T-cell (primary cell): ENCODE measurements at regions not wholly inside any gene's neighbourhood (a gene's known extent, or its start where the extent isn't known, plus 50 kb on each side); places are given as distances from the start of the nearest gene placed in this dataset.

Experiments
- ATAC-seq, 4 experiments: fragments of 200-7000 bp in 3 of 4; fragments of 150-1000 bp in 1 of 4; cut with Tn5 transposase; replicated peaks in 1 of 4; 1 replicate in 3 of 4; 2 replicates in 1 of 4; pipeline ENCODE4 v1.10.0; 2021; ENCODE audit warnings: moderate library complexity in 3 of 4, mild to moderate bottlenecking in 2 of 4, moderate number of reproducible peaks in 1 of 4
- CTCF ChIA-PET, 2 donors: fragments of 300-600 bp; sonication (Branson Sonifier 250); formaldehyde crosslinking; loops; one replicate each; lab custom pipeline; 2022; ENCODE audit warnings: antibody characterized with exemption in 2 of 2; lab: Charles Lee
- POLR2A ChIA-PET, 2 donors: fragments of 300-600 bp; sonication (Branson Sonifier 250); formaldehyde crosslinking; loops; one replicate each; lab custom pipeline; 2022; ENCODE audit warnings: antibody characterized with exemption in 2 of 2; lab: Charles Lee
- DNase-seq, 35 experiments: peaks; one replicate each; pipeline versions ENCODE4 v3.0.0 to v3.0.0-alpha.2; 2013 to 2023
- H3K27ac ChIP-seq: one replicate; pipeline ENCODE4 v1.5.1; 2013; ENCODE audit warnings: low read length
- H3K27me3 ChIP-seq, 2 experiments: replicated peaks in 1 of 2; 1 replicate in 1 of 2; 2 replicates in 1 of 2; pipeline versions ENCODE4 v1.6.1 to v1.7.0; 2013; ENCODE audit warnings: low read length in 1 of 2, mixed read lengths in 1 of 2; ENCODE audit not compliant: control insufficient read depth in 2 of 2, insufficient read depth in 2 of 2; ENCODE audit errors: extremely low read depth in 1 of 2
- H3K36me3 ChIP-seq, 2 donors: 1 replicate in 1 of 2; 2 replicates in 1 of 2; pipeline versions ENCODE4 v1.6.1 to v1.7.0; 2013; ENCODE audit warnings: low read length in 1 of 2; ENCODE audit not compliant: control insufficient read depth in 2 of 2, insufficient read depth in 1 of 2; ENCODE audit errors: extremely low read depth in 1 of 2
- H3K4me1 ChIP-seq, 2 experiments: 1 replicate in 1 of 2; 2 replicates in 1 of 2; pipeline versions ENCODE4 v1.6.1 to v1.7.0; 2013; ENCODE audit warnings: low read length in 2 of 2, mixed read lengths in 1 of 2; ENCODE audit not compliant: insufficient read depth in 2 of 2, control insufficient read depth in 1 of 2; ENCODE audit errors: extremely low read depth in 1 of 2
- H3K4me3 ChIP-seq, 2 donors: 1 replicate in 1 of 2; 2 replicates in 1 of 2; pipeline versions ENCODE4 v1.5.1 to v1.7.0; 2013; ENCODE audit warnings: mild to moderate bottlenecking in 2 of 2, low read length in 1 of 2, moderate library complexity in 1 of 2; ENCODE audit not compliant: control insufficient read depth in 1 of 2; ENCODE audit errors: extremely low read depth in 1 of 2
- H3K9me3 ChIP-seq: 2 replicates; pipeline ENCODE4 v1.7.0; 2013
- H3K27ac Mint-ChIP-seq, 2 donors: one replicate each; pipeline ENCODE4 v1.8.0; 2020 to 2021; ENCODE audit warnings: mild to moderate bottlenecking in 2 of 2, mixed read lengths in 2 of 2
- H3K27me3 Mint-ChIP-seq, 2 donors: one replicate each; pipeline ENCODE4 v1.8.0; 2021 to 2022; ENCODE audit warnings: mixed read lengths in 2 of 2
- H3K36me3 Mint-ChIP-seq: one replicate; pipeline ENCODE4 v1.8.0; 2021; ENCODE audit warnings: mixed read lengths
- H3K4me1 Mint-ChIP-seq, 3 donors: one replicate each; pipeline ENCODE4 v1.8.0; 2020 to 2022; ENCODE audit warnings: mixed read lengths in 3 of 3, mild to moderate bottlenecking in 1 of 3
- H3K4me3 Mint-ChIP-seq, 3 donors: one replicate each; pipeline ENCODE4 v1.8.0; 2020 to 2022; ENCODE audit warnings: mild to moderate bottlenecking in 3 of 3, mixed read lengths in 3 of 3, moderate library complexity in 3 of 3
- H3K9me3 Mint-ChIP-seq, 3 donors: one replicate each; pipeline ENCODE4 v1.8.0; 2020 to 2022; ENCODE audit warnings: mixed read lengths in 3 of 3
- WGBS: methylation state at CpG from one replicate; pipeline ENCODE4 v1.1.5; 2013; ENCODE audit warnings: missing lambda C conversion rate; ENCODE audit not compliant: insufficient coverage; 5-methylcytosine and 5-hydroxymethylcytosine counted together

DNA sequence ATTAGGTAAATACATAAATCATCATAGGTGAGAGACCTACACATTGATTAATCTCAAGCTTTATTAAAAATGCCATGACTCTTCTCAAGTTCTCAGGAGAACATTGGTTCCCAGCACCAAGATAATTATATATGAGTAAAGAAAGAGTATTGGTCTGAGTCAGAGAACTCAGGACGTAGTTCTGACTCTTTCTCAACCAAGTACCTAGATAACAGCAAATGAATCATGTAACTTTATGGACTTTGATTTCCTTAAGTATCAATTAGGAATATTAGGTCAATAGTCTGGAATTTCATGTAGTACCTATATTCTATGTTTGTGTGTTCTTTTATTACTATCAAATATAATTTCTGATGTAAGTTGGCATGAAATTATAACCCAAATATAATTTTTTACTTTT, 409.9 kb downstream of the GABRG1 start:
- CTCF ChIA-PET: no interaction called here
- DNase-seq (no peak), ATAC-seq (no peak)
- peaks cover 14 to 29% (median 18%) of the 10 kb centered on the region in 3 donors for H3K9me3 Mint-ChIP-seq
- POLR2A ChIA-PET: no interaction called here
- H3K4me1 Mint-ChIP-seq: no peaks in the 10 kb centered on the region
- Histone ChIP-seq H3K4me3 (no peak overlapping the region), H3K27me3 (no peaks in the 10 kb centered on the region), H3K4me1 (no peaks in the 10 kb centered on the region), H3K27ac (no peak overlapping the region), H3K36me3 (no peaks in the 10 kb centered on the region), H3K9me3 (no peaks in the 10 kb centered on the region)
- no peaks in the 10 kb centered on the region for H3K27me3 Mint-ChIP-seq
- no peak overlapping the region for H3K4me3 Mint-ChIP-seq
- H3K27ac Mint-ChIP-seq: no peak overlapping the region
- no CpG with 5 or more reads among the region's 1 CpG for WGBS
- no peaks in the 10 kb centered on the region for H3K36me3 Mint-ChIP-seq

DNA sequence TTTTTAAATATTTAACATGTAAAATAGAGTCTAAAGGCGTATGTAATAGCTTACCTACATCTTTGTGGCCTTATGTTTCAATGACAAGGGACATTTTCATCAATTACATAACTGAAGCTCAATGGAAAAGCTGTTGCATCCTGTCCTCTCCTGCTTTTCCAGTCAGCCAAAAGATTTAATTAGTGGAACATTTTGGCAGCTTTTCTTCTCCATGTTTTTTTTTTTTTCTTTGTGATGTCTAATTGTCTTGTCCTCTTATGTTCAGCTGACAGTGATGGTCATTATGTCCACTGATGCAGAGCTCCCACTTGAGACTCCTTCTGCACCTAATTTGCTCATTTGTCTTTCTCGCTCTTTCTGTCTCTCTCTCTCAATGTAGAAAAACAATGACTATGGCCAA, 422.2 kb downstream of the GABRG1 start:
- Histone ChIP-seq H3K36me3 (no peaks in the 10 kb centered on the region), H3K9me3 (no peaks in the 10 kb centered on the region), H3K4me3 (no peak overlapping the region), H3K27ac (no peak overlapping the region), H3K27me3 (no peaks in the 10 kb centered on the region), H3K4me1 (no peaks in the 10 kb centered on the region)
- Mint-ChIP-seq H3K9me3 (peaks cover 4 to 23% (median 14%) of the 10 kb centered on the region in 3 donors), H3K4me1 (no peaks in the 10 kb centered on the region), H3K27me3 (no peaks in the 10 kb centered on the region), H3K36me3 (no peaks in the 10 kb centered on the region), H3K4me3 (no peak overlapping the region), H3K27ac (no peak overlapping the region)
- CTCF ChIA-PET: no interaction called here
- no peak for ATAC-seq
- POLR2A ChIA-PET: interaction anchor here in 1 of 2 donors (0.7 kb wide), 1 partner anchor 16 kb away, joined by 4 read pairs; no protein-coding TSS in a partner anchor
- no peak for DNase-seq
- WGBS: no CpG with 5 or more reads among the region's 2 CpGs

DNA sequence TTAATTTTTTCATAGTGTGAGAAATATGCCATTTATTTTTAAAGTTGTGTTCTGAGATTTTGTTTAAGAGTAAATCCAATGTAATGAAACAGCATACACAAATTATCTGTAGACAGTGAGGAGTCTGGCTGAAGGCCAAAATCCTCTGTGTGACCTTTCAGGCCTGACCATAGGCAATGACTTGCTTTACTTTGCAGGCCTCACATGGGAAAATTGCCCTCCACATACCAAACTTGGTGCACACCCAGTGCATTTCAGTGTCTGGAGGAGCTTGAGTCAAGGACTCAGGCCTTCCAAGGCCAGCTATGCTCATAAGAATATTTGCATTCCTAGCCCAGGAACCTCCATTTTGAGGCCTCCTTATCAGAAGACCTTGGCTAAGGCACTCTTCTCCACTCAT, 430.1 kb downstream of the GABRG1 start:
- H3K27ac ChIP-seq: no peak overlapping the region
- ChIA-PET CTCF (no interaction called here), POLR2A (no interaction called here)
- H3K4me1 ChIP-seq: no peaks in the 10 kb centered on the region
- no peaks in the 10 kb centered on the region for H3K27me3 ChIP-seq
- H3K9me3 ChIP-seq: no peaks in the 10 kb centered on the region
- ATAC-seq (no peak), DNase-seq (no peak)
- Mint-ChIP-seq H3K9me3 (peaks cover 11 to 31% (median 20%) of the 10 kb centered on the region in 3 donors), H3K36me3 (no peaks in the 10 kb centered on the region), H3K4me1 (no peaks in the 10 kb centered on the region), H3K4me3 (no peak overlapping the region), H3K27me3 (no peaks in the 10 kb centered on the region), H3K27ac (no peak overlapping the region)
- H3K36me3 ChIP-seq: no peaks in the 10 kb centered on the region
- H3K4me3 ChIP-seq: no peak overlapping the region

DNA sequence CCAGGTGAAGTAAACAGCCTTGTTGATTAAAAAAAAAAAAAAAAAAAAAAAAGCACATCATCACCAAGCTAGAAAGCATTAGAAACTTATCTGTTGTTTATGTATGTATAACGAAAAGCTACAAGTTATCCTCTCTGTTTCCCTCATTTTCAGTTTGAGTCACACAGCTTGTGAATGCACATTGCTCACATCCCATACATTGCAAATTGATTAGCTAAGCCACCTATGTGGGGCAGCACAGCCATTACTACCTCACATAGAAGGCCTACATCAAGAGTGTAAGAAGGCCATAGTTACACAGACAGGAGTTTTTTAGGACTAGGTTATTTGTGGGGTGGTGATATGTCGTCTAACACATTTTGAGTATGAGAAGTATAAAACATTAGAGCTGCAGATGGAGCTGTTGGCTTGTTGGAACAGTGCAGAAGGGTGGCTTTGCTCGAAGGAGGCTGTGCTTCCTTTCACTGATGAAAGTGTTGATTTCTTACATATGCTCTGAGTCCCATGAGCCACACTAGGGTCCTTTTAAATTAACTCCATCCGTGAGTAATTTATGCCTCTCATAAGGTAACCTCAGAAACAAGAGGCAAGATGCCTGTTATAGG, 431.6 kb downstream of the GABRG1 start:
- Mint-ChIP-seq H3K9me3 (peaks cover 11 to 33% (median 25%) of the 10 kb centered on the region in 3 donors), H3K4me3 (no peak overlapping the region), H3K27me3 (no peaks in the 10 kb centered on the region), H3K36me3 (no peaks in the 10 kb centered on the region), H3K27ac (no peak overlapping the region), H3K4me1 (no peaks in the 10 kb centered on the region)
- POLR2A ChIA-PET: no interaction called here
- Histone ChIP-seq H3K4me3 (no peak overlapping the region), H3K9me3 (no peaks in the 10 kb centered on the region), H3K4me1 (no peaks in the 10 kb centered on the region), H3K36me3 (no peaks in the 10 kb centered on the region), H3K27ac (no peak overlapping the region), H3K27me3 (no peaks in the 10 kb centered on the region)
- DNase-seq (no peak), ATAC-seq (no peak)
- CTCF ChIA-PET: interaction anchor here in 1 of 2 donors (0.7 kb wide), 1 partner anchor 1458 kb away, joined by 9 read pairs; no protein-coding TSS in a partner anchor
- WGBS: no CpG with 5 or more reads among the region's 4 CpGs

DNA sequence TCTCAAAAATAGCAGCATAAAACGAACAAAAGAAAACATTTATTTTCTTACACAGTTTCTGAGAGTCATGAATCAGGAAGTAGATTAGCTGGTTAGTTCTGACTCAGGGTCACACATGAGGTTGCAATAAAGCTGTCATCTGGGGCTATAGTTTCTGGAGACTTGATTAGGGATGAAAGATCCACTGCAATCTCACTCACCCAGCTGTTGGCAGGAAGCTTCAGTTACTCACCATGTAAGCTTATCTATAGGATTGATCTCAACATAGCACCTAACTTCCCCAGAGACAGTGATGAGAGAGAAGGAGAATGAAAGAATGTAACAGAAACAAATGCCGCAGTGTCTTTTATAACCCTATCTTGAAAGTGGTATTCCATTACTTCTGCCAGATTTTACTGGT, 435.5 kb downstream of the GABRG1 start:
- Histone ChIP-seq H3K27me3 (no peaks in the 10 kb centered on the region), H3K4me1 (no peaks in the 10 kb centered on the region), H3K4me3 (no peak overlapping the region), H3K27ac (no peak overlapping the region), H3K36me3 (no peaks in the 10 kb centered on the region), H3K9me3 (no peaks in the 10 kb centered on the region)
- ATAC-seq: no peak
- POLR2A ChIA-PET: no interaction called here
- Mint-ChIP-seq H3K36me3 (no peaks in the 10 kb centered on the region), H3K4me1 (no peaks in the 10 kb centered on the region), H3K4me3 (no peak overlapping the region), H3K9me3 (peaks cover 7 to 30% (median 29%) of the 10 kb centered on the region in 3 donors), H3K27me3 (no peaks in the 10 kb centered on the region), H3K27ac (no peak overlapping the region)
- CTCF ChIA-PET: no interaction called here
- no peak for DNase-seq
- WGBS: no CpG with 5 or more reads among the region's 2 CpGs

- Histone ChIP-seq H3K27me3 (no peaks in the 10 kb centered on the region), H3K27ac (no peak overlapping the region), H3K36me3 (no peaks in the 10 kb centered on the region), H3K4me3 (no peak overlapping the region), H3K9me3 (no peaks in the 10 kb centered on the region), H3K4me1 (no peaks in the 10 kb centered on the region)
- no peaks in the 10 kb centered on the region for H3K4me1 Mint-ChIP-seq
- POLR2A ChIA-PET: no interaction called here
- H3K4me3 Mint-ChIP-seq: no peak overlapping the region
- H3K9me3 Mint-ChIP-seq: peaks cover 8 to 28% (median 13%) of the 10 kb centered on the region in 3 donors
- no peak overlapping the region for H3K27ac Mint-ChIP-seq
- no peaks in the 10 kb centered on the region for H3K36me3 Mint-ChIP-seq
- CTCF ChIA-PET: no interaction called here
- H3K27me3 Mint-ChIP-seq: no peaks in the 10 kb centered on the region
- no peak for ATAC-seq
- DNase-seq: no peak
- WGBS: 80% methylated on average over 1 of the region's 2 CpGs
Observed at GRCh38 chr4:45679411-45679810, 444.4 kb downstream of the GABRG1 start.

DNA sequence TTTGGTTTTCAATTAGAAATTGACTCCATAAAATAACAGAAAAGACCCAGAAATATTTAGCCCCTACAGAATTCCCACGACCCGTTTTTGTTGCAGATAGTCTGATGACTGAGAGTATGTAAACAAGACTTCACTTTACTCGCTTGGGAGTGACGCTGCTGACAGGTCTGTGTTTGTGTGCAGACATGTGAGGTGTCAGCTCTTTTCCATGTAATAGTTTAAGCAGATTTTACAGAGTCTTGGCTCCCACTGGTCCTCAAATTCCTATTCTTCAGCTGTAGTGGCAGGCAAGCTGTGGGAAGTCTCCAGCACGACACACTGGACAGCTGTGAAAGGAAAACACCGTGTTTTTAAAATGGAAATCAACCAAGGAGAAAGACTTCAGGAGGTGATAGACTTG, 455.7 kb downstream of the GABRG1 start:
- Histone ChIP-seq H3K27me3 (no peaks in the 10 kb centered on the region), H3K9me3 (no peaks in the 10 kb centered on the region), H3K4me1 (no peaks in the 10 kb centered on the region), H3K27ac (no peak overlapping the region), H3K36me3 (no peaks in the 10 kb centered on the region), H3K4me3 (no peak overlapping the region)
- Mint-ChIP-seq H3K27ac (no peak overlapping the region), H3K4me3 (no peak overlapping the region), H3K9me3 (peaks cover 9 to 17% (median 16%) of the 10 kb centered on the region in 3 donors), H3K27me3 (no peaks in the 10 kb centered on the region), H3K4me1 (no peaks in the 10 kb centered on the region), H3K36me3 (no peaks in the 10 kb centered on the region)
- WGBS: 92% methylated on average over 2 of the region's 6 CpGs
- DNase-seq (no peak), ATAC-seq (no peak)
- CTCF ChIA-PET: no interaction called here
- POLR2A ChIA-PET: no interaction called here
